ENCODE measurements at regions not wholly inside any gene's neighbourhood (a gene's known extent, or its start where the extent isn't known, plus 50 kb on each side); places are given as distances from the start of the nearest gene placed in this dataset.

DNA sequence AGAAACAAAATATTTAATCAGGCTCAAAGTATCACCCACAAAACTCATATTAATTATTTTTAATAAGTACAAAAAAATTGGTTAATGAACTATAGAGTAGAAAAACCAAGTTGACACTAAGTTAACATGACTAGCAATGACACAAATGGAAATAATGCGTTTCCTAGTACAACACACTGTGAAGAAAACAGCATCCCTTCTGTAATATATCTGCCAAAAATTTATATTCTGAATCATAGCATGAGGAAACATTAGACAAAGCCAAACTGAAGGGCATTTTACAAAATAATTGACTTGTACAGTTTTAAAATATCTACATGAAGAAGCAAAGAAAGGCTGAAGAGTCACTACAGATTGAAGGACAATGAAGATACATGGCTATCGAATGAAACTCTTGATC is 477.6 kb upstream of the INTU start:
- in situ Hi-C loops (cut with MboI; ENCODE audit: low pct_unique_long_range_greater_than_20kb, low sequenced_read_pairs) = no loop called here
- no peak for DNase-seq

GRCh38 chr4:127155555-127155954 is 477.2 kb upstream of the INTU start:
- in situ Hi-C loops (cut with MboI; ENCODE audit: low pct_unique_long_range_greater_than_20kb, low sequenced_read_pairs) = no loop called here
- no peak for DNase-seq

DNA sequence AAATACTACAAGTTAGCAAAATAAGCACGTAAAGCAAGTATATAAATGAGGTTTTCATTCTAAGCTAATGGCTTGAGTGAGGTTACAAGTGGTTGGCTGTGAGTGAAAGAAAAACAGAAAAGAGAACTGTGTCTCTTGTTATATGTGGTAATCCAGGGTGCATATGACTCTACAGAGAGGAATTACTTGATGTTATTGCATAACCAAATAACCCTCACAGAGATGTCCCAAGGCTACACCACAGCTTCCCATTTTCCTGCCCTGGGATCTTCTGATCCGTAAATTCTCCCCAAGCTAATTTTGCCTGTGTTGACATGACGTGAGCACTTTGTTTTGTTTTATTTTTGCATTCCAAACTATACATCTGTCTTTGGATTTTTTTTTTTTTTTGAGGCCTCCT is 470.0 kb upstream of the INTU start:
- DNase-seq = peak; percentile 12
- in situ Hi-C loops (cut with MboI; ENCODE audit: low pct_unique_long_range_greater_than_20kb, low sequenced_read_pairs) = no loop called here

- no peak for DNase-seq
- in situ Hi-C loops (cut with MboI; ENCODE audit: low pct_unique_long_range_greater_than_20kb, low sequenced_read_pairs) = no loop called here
Observed at GRCh38 chr4:127165971-127166370, 466.8 kb upstream of the INTU start.

DNA sequence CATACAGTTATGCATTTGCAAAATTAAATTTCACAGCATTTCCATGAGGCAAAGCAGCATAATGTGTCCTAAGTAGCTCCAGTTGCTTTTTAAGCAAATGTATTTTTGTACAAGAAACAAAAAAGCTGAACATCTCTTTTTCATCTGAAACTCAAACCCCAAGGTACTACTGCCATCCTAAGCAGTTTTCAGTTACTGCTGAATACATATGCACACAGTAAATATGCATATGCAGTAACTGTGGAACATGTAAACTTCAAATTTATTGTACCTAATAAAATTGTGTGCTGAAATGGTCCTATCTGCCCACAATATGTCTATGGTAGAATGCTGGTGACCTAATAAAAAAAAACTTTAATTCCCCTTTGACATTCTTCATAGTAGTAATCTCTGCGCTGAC is 458.6 kb upstream of the INTU start:
- no peak for DNase-seq
- in situ Hi-C loops (cut with MboI; ENCODE audit: low pct_unique_long_range_greater_than_20kb, low sequenced_read_pairs) = no loop called here

GRCh38 chr4:127174616-127175015 is 458.1 kb upstream of the INTU start:
- no peak for DNase-seq
- in situ Hi-C loops (cut with MboI; ENCODE audit: low pct_unique_long_range_greater_than_20kb, low sequenced_read_pairs) = no loop called here

DNA sequence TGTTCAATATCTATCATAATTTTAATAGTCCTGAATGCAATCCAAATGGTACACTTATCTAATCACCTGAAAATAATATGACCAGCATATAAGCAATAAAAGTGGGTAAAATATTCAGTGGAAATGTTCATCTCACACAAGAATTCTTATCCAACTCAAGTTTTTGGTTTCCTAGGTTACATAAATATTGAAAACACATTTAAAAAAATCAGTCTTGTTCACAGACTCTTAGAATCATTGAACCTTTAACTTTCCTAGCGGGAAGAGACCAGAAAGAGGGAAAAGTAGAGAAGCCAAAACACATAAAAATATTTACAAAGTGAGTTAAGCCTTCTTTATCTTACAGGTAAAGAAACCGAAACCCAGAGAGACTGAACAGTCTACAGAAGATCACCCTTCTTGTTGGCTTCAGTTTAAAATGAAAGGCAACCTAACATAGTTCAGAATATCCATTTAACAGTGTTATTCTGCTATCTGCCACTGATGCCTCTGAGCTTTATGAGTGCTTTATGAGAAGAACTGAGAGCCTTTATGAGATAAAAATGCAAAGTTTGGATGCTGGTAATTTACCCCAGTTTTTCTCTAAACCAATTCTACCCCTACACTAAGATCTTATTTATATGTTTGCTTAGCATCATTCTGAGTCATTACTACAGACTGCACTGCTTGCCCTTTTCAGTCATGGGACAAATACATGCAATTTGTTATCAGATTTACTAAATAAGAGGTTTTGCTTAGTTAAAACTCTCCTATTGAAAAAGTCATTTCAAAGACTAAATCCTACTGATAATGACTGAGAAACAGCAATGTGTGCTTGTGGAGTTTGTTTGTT is 453.3 kb upstream of the INTU start:
- in situ Hi-C loops (cut with MboI; ENCODE audit: low pct_unique_long_range_greater_than_20kb, low sequenced_read_pairs) = no loop called here
- no peak for DNase-seq

DNA sequence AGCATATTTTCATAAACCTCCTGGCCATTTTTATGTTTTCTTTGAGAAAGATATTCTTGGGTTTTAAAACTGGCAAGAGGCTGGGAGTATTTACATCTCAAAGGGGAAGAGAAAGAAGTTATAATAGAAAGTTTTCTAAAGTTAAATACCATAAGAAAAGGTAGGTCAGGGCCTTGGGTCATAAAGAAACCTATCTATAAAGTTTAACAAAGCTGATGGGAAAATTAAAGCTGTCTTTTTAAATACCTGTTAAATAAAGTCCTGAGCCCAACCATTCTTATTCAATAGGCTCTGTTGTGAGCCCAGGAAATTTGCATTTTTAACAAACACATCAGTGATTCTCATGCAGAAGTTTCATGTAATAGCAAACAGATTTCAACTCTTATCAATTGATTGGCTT is 451.8 kb upstream of the INTU start:
- no peak for DNase-seq
- in situ Hi-C loops (cut with MboI; ENCODE audit: low pct_unique_long_range_greater_than_20kb, low sequenced_read_pairs) = no loop called here

- no peak for DNase-seq
- in situ Hi-C loops (cut with MboI; ENCODE audit: low pct_unique_long_range_greater_than_20kb, low sequenced_read_pairs) = no loop called here
Observed at GRCh38 chr4:127182687-127183086, 450.1 kb upstream of the INTU start.

DNA sequence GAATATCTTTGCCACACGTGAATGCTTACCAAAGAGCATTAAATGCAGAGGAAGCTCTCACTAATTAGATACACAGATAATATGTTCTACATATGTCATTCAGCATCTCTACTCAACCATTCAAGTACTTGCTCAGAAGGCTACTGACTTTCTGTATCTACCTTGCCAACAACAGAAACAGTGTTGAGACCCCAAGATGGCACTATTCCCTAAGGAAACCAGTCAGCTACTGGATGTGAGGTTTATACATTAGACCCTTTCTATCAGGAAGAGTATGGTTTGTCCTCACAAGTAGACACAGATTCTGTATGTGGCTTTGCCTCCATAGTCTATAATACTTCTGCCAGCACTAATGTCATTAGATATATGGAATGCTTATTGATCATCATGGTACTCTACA is 443.9 kb upstream of the INTU start:
- in situ Hi-C loops (cut with MboI; ENCODE audit: low pct_unique_long_range_greater_than_20kb, low sequenced_read_pairs) = no loop called here

DNA sequence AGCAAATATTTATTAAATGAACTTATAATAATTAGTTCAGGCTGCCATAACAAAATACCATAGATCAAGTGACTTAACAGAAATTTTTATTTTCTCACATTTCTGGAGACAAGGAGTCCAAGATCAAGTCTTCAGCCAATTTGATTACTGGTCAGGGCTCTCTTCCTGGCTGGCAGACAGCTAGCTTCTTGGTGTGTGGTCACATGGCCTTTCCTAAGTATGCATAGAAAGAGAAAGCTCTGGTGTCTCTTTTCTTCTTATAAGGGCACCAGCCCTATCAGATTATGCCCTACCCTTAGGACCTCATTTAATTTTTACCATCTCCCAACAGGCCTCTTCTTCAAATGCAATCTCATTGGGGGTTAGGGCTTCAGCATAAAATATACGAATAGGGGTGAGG is 438.5 kb upstream of the INTU start:
- no peak for DNase-seq
- in situ Hi-C loops (cut with MboI; ENCODE audit: low pct_unique_long_range_greater_than_20kb, low sequenced_read_pairs) = no loop called here

More for the DNA sequence above, 443.9 kb upstream of the INTU start:
- DNase-seq = peak; percentile 13

DNA sequence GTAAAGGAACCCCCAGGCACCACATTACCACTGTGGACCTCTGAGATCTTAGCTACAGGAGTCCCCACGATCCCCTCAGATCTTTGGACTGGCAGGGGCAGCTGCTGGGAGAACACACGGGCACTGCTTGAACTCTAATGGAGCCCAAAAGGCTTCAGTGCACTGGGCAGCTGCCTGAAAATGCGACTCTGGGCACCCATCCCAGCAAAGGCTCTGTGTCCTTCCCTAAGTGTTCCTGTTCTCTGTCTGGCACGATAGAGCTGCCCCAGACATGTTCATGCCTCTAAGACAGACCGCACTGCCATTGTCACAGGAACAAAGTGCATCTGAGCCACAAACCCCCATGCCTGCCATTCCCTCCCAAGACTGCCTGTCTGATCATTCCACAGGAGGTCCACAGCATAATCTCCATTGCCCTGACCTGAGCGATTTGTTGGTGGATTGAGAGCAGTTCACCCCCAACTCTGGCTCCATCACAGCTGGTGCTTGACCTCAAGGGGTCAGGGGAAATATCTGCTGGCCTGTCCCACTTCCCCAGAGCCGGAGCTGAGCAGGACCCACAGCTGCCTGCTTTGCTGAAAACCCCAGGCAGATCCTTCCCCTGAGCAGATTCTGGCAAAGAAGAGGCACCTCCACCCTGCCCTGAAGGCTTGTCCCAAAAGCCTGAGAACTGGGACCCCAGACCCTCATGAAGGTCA is 436.0 kb upstream of the INTU start:
- in situ Hi-C loops (cut with MboI; ENCODE audit: low pct_unique_long_range_greater_than_20kb, low sequenced_read_pairs) = no loop called here
- no peak for DNase-seq

DNA sequence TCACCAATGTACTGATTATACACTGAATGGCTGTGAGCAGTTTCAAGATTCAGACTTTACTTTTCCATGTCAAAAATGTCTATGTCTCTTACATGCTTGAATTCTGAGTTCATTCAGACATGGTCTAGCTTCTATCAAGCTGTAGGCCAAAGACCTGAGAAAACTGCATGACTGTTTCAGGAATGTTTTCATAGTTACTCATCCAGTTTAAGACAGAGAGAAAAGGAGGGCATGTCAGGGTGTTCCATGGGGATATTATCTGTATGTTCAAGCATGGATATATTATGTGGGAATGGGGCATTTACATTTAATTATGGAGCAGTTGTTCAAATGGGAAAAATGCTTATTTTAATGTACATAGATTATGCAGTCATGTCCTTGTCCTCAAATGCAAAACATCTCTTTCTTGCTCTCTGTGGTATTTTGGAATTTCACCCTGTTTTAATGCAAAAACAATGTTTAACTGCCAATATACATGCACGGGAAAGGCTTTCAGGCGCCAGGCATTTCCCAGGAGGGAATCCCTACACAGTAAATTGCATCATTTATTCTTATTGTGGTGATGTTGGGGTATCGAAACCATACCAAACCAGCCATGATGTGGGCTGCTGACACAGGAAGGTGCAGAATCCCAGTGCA is 429.1 kb upstream of the INTU start:
- in situ Hi-C loops (cut with MboI; ENCODE audit: low pct_unique_long_range_greater_than_20kb, low sequenced_read_pairs) = no loop called here
- no peak for DNase-seq

- no peak for DNase-seq
- in situ Hi-C loops (cut with MboI; ENCODE audit: low pct_unique_long_range_greater_than_20kb, low sequenced_read_pairs) = no loop called here
Observed at GRCh38 chr4:127204322-127204721, 428.4 kb upstream of the INTU start.

- in situ Hi-C loops (cut with MboI; ENCODE audit: low pct_unique_long_range_greater_than_20kb, low sequenced_read_pairs) = no loop called here
- DNase-seq = no peak
Observed at GRCh38 chr4:127209580-127210095, 423.1 kb upstream of the INTU start.

- DNase-seq = no peak
- in situ Hi-C loops (cut with MboI; ENCODE audit: low pct_unique_long_range_greater_than_20kb, low sequenced_read_pairs) = no loop called here
Observed at GRCh38 chr4:127210893-127211649, 421.7 kb upstream of the INTU start.

DNA sequence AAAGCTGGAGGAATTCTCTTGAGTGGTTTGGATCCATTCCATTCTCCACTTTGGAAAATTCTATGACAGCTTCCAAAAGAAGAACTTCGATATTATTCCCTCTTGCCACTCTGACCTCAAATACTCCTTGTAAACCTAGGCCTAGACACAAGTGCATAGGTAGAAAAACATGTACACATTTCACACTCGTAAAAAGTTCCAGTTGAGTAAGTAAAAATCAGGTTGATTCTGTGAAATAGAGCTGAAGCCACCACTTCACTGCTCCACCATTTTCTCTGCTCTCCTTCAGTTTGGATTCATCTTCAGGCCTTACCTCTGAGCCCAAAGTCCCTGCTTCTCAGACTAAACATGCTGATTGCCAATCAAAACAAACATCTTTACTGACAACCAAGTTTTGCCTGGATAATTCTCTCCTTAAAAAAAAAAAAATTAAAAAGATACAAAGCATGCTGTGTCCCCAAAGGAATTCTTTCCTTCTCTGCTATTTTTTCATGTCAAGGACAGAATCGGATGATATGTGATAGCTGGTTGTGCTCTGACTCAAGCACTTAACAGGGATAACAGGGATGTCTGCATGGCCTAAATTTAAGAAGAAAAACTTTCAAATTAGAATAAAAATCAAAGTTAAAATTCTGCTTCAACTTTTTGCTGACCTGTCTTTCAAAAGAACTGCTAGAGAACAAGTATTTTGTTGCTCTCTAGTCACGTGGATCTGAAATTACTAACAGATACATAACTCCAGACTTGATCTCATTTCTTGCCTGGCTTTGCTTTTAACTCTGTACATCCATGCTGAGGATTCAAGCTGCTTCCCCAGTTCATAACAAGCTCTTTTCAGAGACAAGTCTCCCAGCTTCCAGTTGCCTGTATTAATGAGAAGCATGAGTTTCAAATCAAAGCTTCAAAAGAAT is 420.9 kb upstream of the INTU start:
- in situ Hi-C loops (cut with MboI; ENCODE audit: low pct_unique_long_range_greater_than_20kb, low sequenced_read_pairs) = no loop called here
- no peak for DNase-seq

GRCh38 chr4:127212701-127213100 is 420.1 kb upstream of the INTU start:
- in situ Hi-C loops (cut with MboI; ENCODE audit: low pct_unique_long_range_greater_than_20kb, low sequenced_read_pairs) = no loop called here
- DNase-seq = no peak
